ENCODE measurements at regions not wholly inside any gene's neighbourhood (a gene's known extent, or its start where the extent isn't known, plus 50 kb on each side); places are given as distances from the start of the nearest gene placed in this dataset.

DNA sequence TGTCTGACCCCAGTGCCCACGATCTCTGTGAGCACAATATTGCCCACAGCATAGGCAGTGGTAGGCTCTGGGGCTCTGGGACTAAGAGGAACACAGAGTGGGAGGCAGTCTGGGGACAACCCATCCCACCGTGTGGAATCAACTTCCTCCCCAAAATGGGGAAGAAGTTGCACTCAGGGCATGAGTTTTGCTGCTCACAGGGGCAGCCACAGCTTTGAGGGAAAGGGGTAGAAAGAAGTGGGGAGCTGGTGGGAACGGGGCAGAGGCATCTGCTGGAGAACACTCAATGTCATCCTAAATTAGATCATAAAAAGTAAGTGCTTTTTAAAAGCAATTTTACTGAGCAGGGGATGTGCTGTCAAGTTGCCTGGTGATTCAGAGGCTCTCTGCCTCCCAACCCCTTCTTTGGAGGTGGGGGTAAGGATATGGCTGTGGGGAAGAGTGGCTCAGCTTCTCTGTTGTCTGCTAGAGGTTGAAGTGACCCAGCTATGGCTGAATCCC lies 233.8 kb upstream of the NCAM1 start (continued):
- TF ChIP-seq, protein P1, sequence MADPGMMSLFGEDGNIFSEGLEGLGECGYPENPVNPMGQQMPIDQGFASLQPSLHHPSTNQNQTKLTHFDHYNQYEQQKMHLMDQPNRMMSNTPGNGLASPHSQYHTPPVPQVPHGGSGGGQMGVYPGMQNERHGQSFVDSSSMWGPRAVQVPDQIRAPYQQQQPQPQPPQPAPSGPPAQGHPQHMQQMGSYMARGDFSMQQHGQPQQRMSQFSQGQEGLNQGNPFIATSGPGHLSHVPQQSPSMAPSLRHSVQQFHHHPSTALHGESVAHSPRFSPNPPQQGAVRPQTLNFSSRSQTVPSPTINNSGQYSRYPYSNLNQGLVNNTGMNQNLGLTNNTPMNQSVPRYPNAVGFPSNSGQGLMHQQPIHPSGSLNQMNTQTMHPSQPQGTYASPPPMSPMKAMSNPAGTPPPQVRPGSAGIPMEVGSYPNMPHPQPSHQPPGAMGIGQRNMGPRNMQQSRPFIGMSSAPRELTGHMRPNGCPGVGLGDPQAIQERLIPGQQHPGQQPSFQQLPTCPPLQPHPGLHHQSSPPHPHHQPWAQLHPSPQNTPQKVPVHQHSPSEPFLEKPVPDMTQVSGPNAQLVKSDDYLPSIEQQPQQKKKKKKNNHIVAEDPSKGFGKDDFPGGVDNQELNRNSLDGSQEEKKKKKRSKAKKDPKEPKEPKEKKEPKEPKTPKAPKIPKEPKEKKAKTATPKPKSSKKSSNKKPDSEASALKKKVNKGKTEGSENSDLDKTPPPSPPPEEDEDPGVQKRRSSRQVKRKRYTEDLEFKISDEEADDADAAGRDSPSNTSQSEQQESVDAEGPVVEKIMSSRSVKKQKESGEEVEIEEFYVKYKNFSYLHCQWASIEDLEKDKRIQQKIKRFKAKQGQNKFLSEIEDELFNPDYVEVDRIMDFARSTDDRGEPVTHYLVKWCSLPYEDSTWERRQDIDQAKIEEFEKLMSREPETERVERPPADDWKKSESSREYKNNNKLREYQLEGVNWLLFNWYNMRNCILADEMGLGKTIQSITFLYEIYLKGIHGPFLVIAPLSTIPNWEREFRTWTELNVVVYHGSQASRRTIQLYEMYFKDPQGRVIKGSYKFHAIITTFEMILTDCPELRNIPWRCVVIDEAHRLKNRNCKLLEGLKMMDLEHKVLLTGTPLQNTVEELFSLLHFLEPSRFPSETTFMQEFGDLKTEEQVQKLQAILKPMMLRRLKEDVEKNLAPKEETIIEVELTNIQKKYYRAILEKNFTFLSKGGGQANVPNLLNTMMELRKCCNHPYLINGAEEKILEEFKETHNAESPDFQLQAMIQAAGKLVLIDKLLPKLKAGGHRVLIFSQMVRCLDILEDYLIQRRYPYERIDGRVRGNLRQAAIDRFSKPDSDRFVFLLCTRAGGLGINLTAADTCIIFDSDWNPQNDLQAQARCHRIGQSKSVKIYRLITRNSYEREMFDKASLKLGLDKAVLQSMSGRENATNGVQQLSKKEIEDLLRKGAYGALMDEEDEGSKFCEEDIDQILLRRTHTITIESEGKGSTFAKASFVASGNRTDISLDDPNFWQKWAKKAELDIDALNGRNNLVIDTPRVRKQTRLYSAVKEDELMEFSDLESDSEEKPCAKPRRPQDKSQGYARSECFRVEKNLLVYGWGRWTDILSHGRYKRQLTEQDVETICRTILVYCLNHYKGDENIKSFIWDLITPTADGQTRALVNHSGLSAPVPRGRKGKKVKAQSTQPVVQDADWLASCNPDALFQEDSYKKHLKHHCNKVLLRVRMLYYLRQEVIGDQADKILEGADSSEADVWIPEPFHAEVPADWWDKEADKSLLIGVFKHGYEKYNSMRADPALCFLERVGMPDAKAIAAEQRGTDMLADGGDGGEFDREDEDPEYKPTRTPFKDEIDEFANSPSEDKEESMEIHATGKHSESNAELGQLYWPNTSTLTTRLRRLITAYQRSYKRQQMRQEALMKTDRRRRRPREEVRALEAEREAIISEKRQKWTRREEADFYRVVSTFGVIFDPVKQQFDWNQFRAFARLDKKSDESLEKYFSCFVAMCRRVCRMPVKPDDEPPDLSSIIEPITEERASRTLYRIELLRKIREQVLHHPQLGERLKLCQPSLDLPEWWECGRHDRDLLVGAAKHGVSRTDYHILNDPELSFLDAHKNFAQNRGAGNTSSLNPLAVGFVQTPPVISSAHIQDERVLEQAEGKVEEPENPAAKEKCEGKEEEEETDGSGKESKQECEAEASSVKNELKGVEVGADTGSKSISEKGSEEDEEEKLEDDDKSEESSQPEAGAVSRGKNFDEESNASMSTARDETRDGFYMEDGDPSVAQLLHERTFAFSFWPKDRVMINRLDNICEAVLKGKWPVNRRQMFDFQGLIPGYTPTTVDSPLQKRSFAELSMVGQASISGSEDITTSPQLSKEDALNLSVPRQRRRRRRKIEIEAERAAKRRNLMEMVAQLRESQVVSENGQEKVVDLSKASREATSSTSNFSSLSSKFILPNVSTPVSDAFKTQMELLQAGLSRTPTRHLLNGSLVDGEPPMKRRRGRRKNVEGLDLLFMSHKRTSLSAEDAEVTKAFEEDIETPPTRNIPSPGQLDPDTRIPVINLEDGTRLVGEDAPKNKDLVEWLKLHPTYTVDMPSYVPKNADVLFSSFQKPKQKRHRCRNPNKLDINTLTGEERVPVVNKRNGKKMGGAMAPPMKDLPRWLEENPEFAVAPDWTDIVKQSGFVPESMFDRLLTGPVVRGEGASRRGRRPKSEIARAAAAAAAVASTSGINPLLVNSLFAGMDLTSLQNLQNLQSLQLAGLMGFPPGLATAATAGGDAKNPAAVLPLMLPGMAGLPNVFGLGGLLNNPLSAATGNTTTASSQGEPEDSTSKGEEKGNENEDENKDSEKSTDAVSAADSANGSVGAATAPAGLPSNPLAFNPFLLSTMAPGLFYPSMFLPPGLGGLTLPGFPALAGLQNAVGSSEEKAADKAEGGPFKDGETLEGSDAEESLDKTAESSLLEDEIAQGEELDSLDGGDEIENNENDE (IDR thresholded peaks at IDR 0.05; ENCODE audit: insufficient replicate concordance, low read length) = no peak
- TF ChIP-seq EZH2 (IDR thresholded peaks at IDR 0.05; ENCODE audit: low read depth, low read length, severe bottlenecking) (no peak), CBX5 (IDR thresholded peaks at IDR 0.05; ENCODE audit: low read depth, low read length) (no peak), SIN3A (conservative IDR thresholded peaks at IDR 0.05 in 1 of 2, IDR thresholded peaks at IDR 0.05 in 1 of 2; ENCODE audit: low read depth in 1 of 2, low read length in 2 of 2) (no peak), SP4 (IDR thresholded peaks at IDR 0.05; ENCODE audit: low read length) (no peak), JUN (IDR thresholded peaks at IDR 0.05; ENCODE audit: low read depth, low read length) (no peak), POU5F1 (IDR thresholded peaks at IDR 0.05; ENCODE audit: low read depth, low read length) (no peak), KDM1A (IDR thresholded peaks at IDR 0.05; ENCODE audit: borderline replicate concordance, low read length) (no peak), YY1 (IDR thresholded peaks at IDR 0.05; ENCODE audit: low read depth, low read length) (no peak), BRCA1 (IDR thresholded peaks at IDR 0.05; ENCODE audit: low read depth, low read length) (no peak)
- TF ChIP-seq, protein P2, sequence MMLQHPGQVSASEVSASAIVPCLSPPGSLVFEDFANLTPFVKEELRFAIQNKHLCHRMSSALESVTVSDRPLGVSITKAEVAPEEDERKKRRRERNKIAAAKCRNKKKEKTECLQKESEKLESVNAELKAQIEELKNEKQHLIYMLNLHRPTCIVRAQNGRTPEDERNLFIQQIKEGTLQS (IDR thresholded peaks at IDR 0.05; ENCODE audit: insufficient read depth, low read depth, low read length) = no peak

Measured in H1 (cell line).